GM12878 (cell line): ENCODE measurements at regions not wholly inside any gene's neighbourhood (a gene's known extent, or its start where the extent isn't known, plus 50 kb on each side); places are given as distances from the start of the nearest gene placed in this dataset.
A peak's percentile ranks its signal among the peaks of the same experiment; 100 is the strongest.

ENCODE experiments used
- MYC ChIP-seq: IDR thresholded peaks from 2 replicates; pipeline ENCODE4 v1.6.1; 2011; ENCODE audit warnings: mild to moderate bottlenecking, low read length, moderate library complexity, inconsistent platforms; ENCODE audit not compliant: insufficient read depth, insufficient replicate concordance, insufficient read length, severe bottlenecking
- NFIC ChIP-seq: IDR thresholded peaks from 2 replicates; pipeline ENCODE4 v1.6.1; 2012; ENCODE audit warnings: low read depth, mild to moderate bottlenecking, inconsistent platforms, low read length, moderate library complexity
- RAD21 ChIP-seq: IDR thresholded peaks from 2 replicates; pipeline ENCODE4 v1.6.1; 2011; ENCODE audit warnings: mild to moderate bottlenecking, low read depth, low read length, moderate library complexity; ENCODE audit not compliant: insufficient read depth
- SRF ChIP-seq, 2 experiments: IDR thresholded peaks; 2 replicates each; pipeline ENCODE4 v1.6.1; 2011; ENCODE audit warnings: low read depth in 2 of 2, low read length in 2 of 2, mild to moderate bottlenecking in 1 of 2, moderate library complexity in 1 of 2
- ZBTB40 ChIP-seq: fragments of 450-650 bp; IDR thresholded peaks from 2 replicates; pipeline ENCODE4 v1.6.1; 2016; ENCODE audit warnings: mild to moderate bottlenecking, moderate library complexity, borderline replicate concordance
- TF ChIP-seq, protein P1 (sequence below): IDR thresholded peaks from 2 replicates; pipeline ENCODE4 v1.6.1; 2011; ENCODE audit warnings: mild to moderate bottlenecking, low read depth, low read length, moderate library complexity; ENCODE audit not compliant: insufficient replicate concordance

GRCh38 chr2:8049851-8050571 lies 631.8 kb upstream of the ID2 start:
- TF ChIP-seq ZBTB40 (no peak), RAD21 (no peak), SRF (IDR thresholded peaks at IDR 0.05; ENCODE audit: low read depth in 2 of 2, low read length in 2 of 2) (no peak), NFIC (peak; percentile 45; the same call in 1 of the 2 replicates), MYC (no peak)
- TF ChIP-seq, protein P1, sequence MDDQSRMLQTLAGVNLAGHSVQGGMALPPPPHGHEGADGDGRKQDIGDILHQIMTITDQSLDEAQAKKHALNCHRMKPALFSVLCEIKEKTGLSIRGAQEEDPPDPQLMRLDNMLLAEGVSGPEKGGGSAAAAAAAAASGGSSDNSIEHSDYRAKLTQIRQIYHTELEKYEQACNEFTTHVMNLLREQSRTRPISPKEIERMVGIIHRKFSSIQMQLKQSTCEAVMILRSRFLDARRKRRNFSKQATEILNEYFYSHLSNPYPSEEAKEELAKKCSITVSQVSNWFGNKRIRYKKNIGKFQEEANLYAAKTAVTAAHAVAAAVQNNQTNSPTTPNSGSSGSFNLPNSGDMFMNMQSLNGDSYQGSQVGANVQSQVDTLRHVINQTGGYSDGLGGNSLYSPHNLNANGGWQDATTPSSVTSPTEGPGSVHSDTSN = no peak
